ENCODE measurements at regions not wholly inside any gene's neighbourhood (a gene's known extent, or its start where the extent isn't known, plus 50 kb on each side); places are given as distances from the start of the nearest gene placed in this dataset.

- TF ChIP-seq CTCF (IDR thresholded peaks at IDR 0.05) (no peak), POLR2A (IDR thresholded peaks at IDR 0.05) (no peak), POLR2AphosphoS5 (IDR thresholded peaks at IDR 0.05) (no peak)
Measured at GRCh38 chr1:168640836-168641235, 64.4 kb downstream of the XCL1 start.

Measured in breast epithelium (tissue), 3 donors.